GM10266 (cell line): ENCODE measurements at regions not wholly inside any gene's neighbourhood (a gene's known extent, or its start where the extent isn't known, plus 50 kb on each side); places are given as distances from the start of the nearest gene placed in this dataset.
"Not testable (repeated sequence)": the region's sequence is repeated elsewhere in the genome, so short reads cannot be mapped to it uniquely, and the experiment has no call there.

ENCODE experiments used
- DNase-seq: peaks from one replicate; pipeline ENCODE4 v3.0.0; 2012; ENCODE audit errors: extremely low spot score
- TF ChIP-seq, protein P1 (sequence below): IDR thresholded peaks from 2 replicates; pipeline ENCODE4 v1.5.1; 2012; ENCODE audit warnings: mild to moderate bottlenecking, low read depth; ENCODE audit not compliant: control insufficient read depth, insufficient read depth; ENCODE audit errors: missing control alignments

DNA sequence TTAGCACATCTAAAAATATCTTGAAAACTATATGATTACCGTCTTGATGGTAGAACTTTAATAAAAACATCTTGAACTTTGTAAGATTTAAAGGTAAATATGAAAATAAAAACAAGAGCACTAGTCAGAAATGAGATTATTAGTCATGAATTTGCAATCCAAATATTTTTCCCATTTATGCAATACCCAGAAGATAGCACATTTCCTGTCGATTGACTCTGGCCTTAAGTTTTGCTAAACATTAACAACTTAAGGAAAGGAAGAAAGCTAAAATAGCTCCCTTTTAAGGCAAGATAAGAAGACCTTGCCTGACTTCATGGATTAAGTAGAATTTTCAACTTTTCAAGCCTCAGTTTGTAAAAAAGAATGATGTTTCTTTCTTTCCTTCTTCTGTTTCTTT, 1374.7 kb upstream of the RAG2 start:
- TF ChIP-seq, protein P1, sequence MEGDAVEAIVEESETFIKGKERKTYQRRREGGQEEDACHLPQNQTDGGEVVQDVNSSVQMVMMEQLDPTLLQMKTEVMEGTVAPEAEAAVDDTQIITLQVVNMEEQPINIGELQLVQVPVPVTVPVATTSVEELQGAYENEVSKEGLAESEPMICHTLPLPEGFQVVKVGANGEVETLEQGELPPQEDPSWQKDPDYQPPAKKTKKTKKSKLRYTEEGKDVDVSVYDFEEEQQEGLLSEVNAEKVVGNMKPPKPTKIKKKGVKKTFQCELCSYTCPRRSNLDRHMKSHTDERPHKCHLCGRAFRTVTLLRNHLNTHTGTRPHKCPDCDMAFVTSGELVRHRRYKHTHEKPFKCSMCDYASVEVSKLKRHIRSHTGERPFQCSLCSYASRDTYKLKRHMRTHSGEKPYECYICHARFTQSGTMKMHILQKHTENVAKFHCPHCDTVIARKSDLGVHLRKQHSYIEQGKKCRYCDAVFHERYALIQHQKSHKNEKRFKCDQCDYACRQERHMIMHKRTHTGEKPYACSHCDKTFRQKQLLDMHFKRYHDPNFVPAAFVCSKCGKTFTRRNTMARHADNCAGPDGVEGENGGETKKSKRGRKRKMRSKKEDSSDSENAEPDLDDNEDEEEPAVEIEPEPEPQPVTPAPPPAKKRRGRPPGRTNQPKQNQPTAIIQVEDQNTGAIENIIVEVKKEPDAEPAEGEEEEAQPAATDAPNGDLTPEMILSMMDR, result no peak
- no peak for DNase-seq

DNA sequence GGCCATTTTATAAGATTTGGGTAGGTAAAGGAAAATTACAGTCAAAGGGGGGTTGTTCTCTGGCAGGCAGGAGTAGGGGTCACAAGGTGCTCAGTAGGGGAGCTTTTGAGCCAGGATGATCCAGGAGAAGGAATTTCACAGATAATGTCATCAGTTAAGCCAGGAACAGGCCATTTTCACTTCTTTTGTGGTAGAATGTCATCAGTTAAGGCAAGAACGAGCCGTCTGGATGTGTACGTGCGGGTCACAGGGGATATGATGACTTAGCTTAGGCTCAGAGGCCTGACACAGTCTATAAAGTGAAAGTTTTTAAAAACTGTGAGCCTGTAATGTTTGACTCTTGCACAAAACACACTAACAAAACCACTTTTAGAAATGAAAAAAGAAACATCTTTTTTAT, 1371.3 kb upstream of the RAG2 start:
- DNase-seq, result not testable (repeated sequence)

DNA sequence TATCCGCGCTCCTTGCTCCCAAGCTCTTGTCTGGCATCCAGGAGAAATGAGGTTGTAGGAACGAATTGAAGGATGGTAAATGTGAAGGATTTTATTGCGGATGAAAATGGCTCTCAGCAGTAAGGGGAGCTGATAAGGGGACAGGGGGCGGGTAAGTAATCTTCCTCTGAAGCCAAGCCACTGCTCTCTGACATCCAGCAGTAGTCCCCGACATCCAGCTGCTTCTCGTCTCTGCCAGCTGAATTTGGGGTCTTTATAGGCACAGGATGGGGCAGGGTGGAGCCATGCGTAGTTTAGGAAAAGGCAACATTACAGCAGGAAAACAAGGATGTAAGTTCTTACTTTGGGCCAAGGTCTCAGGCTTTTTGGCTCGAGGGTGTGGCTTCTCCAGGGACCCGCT, 1370.1 kb upstream of the RAG2 start:
- TF ChIP-seq, protein P1, result no peak
- DNase-seq, result no peak

DNA sequence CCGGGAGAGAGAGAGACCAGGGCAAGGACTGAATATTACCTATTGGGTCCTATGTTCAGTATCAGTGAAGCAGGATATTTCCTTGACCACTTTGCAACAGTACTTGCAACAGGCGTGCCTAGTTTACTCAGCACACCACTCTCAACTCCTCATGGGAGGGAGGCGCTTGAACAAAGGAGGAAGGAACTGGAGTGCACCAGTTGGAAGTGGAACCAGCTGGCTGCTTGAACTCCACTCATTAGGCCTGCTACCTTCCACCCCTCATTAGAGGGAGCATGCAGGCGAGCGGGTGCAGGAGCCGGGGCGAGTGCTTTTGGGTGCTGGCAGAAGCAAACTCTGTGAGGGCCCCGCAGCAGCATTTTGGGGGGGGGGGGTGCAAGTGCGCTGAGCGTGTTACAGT, 1369.6 kb upstream of the RAG2 start:
- TF ChIP-seq, protein P1, result no peak
- DNase-seq, result no peak

DNA sequence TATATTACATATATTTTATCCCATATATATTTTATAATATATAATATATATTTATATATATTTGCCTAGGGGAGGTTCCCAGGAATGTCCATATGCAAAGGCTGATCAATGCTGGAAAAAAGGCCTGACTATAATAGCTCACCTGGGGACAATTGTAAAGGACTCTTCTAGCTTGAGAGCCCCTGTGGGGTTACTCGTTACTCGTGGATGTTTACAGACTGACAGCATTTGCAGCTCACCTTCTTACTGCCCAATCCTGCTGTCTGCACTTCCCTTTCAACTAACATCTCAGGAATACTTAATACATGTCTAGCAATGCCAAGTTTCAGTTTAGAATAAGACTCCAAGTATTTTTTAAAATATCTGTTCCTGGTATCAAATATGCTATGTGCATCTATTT, 1365.4 kb upstream of the RAG2 start:
- TF ChIP-seq, protein P1, result no peak
- DNase-seq, result no peak

DNA sequence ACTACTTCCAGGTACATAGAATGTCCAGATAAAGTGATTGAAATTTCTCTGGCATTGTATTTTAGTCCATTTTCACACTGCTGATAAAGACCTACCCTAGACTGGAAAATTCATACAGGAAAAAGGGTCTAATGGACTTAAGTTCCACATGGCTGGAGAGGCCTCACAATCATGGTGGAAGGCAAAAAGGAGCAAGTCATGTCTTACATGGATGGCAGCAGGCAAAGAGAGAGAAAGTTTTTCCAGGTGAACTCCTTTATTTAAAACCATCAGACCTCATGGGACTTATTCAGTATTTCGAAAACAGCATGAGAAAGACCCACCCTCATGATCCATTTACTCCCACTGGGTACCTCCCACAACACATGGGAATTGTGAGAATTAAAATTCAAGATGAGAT, 1359.7 kb upstream of the RAG2 start:
- TF ChIP-seq, protein P1, result no peak
- no peak for DNase-seq

DNA sequence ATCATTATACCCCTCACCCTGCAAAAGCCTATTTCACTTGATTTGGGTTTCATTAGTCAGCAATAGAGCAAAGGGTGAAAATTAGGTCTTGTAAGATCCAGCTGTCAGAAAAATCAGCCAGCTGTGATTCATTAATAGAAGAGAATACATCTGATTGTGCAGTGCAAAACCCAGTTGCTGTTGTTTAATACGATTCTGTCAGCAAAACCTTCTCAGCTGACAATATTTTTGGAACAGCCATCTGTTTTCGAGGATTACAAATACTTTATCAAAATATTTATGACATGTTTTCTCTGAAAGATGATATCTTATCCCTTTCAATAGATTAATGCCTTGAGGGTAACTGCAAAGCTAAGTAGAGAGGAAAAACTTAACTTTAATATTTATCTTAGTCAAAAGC, 1354.0 kb upstream of the RAG2 start:
- TF ChIP-seq, protein P1, result no peak
- DNase-seq, result no peak

DNA sequence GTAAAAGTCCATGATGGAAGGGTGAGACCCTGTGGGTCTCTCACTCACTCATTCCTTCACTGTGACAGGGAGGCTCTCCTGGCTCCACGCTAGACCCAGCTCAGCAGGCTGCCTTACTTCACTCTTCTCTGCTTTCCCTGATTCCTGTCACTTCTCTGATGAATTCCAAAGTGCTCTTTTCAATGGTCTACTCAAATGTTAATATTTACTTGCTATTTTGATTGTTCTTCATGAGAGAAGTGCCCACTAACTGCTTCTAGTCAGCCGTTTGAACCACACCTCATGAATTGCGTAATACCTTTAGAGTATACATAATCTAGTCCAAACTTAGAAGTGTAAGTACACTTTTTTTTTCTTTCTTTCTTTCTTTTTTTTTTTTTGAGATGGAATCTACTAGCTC, 1350.2 kb upstream of the RAG2 start:
- DNase-seq, result no peak
- TF ChIP-seq, protein P1, result no peak
